T follicular helper cell (primary cell): ENCODE measurements at regions not wholly inside any gene's neighbourhood (a gene's known extent, or its start where the extent isn't known, plus 50 kb on each side); places are given as distances from the start of the nearest gene placed in this dataset.

Experiments used
- DNase-seq: peaks from one replicate; pipeline ENCODE4 v3.0.0-alpha.2; 2020; ENCODE audit warnings: low read depth

GRCh38 chr20:41881466-41882046, 263.4 kb upstream of the CHD6 start:
- DNase-seq: no peak

GRCh38 chr20:41879123-41879522, 260.9 kb upstream of the CHD6 start:
- no peak for DNase-seq

GRCh38 chr20:41877911-41878310, 259.7 kb upstream of the CHD6 start:
- no peak for DNase-seq

GRCh38 chr20:41874658-41875057, 256.5 kb upstream of the CHD6 start:
- DNase-seq: no peak

GRCh38 chr20:41872930-41873329, 254.8 kb upstream of the CHD6 start:
- no peak for DNase-seq

- no peak for DNase-seq
Observed at GRCh38 chr20:41870869-41871462, 252.8 kb upstream of the CHD6 start.

GRCh38 chr20:41869261-41869660, 251.1 kb upstream of the CHD6 start:
- no peak for DNase-seq

GRCh38 chr20:41865938-41866337, 247.8 kb upstream of the CHD6 start:
- no peak for DNase-seq

- DNase-seq: no peak
Observed at GRCh38 chr20:41862476-41862875, 244.3 kb upstream of the CHD6 start.

- DNase-seq: no peak
Observed at GRCh38 chr20:41861772-41862422, 243.7 kb upstream of the CHD6 start.

- no peak for DNase-seq
Observed at GRCh38 chr20:41854765-41855164, 236.6 kb upstream of the CHD6 start.

GRCh38 chr20:41853806-41854205, 235.6 kb upstream of the CHD6 start:
- no peak for DNase-seq

- no peak for DNase-seq
Observed at GRCh38 chr20:41848180-41848579, 230.0 kb upstream of the CHD6 start.

- DNase-seq: no peak
Observed at GRCh38 chr20:41837669-41838224, 219.6 kb upstream of the CHD6 start.

GRCh38 chr20:41833739-41834138, 215.6 kb upstream of the CHD6 start:
- DNase-seq: no peak

GRCh38 chr20:41830702-41831101, 212.5 kb upstream of the CHD6 start:
- no peak for DNase-seq

GRCh38 chr20:41819436-41819835, 201.3 kb upstream of the CHD6 start:
- no peak for DNase-seq

- DNase-seq: no peak
Observed at GRCh38 chr20:41818991-41819390, 200.8 kb upstream of the CHD6 start.

GRCh38 chr20:41818369-41818768, 200.2 kb upstream of the CHD6 start:
- DNase-seq: no peak

GRCh38 chr20:41811456-41811855, 193.3 kb upstream of the CHD6 start:
- DNase-seq: no peak

GRCh38 chr20:41800040-41800439, 181.9 kb upstream of the CHD6 start:
- DNase-seq: no peak

GRCh38 chr20:41798930-41799502, 180.8 kb upstream of the CHD6 start:
- DNase-seq: no peak

- DNase-seq: no peak
Observed at GRCh38 chr20:41786158-41786557, 168.0 kb upstream of the CHD6 start.
